ENCODE measurements at regions not wholly inside any gene's neighbourhood (a gene's known extent, or its start where the extent isn't known, plus 50 kb on each side); places are given as distances from the start of the nearest gene placed in this dataset.

DNA sequence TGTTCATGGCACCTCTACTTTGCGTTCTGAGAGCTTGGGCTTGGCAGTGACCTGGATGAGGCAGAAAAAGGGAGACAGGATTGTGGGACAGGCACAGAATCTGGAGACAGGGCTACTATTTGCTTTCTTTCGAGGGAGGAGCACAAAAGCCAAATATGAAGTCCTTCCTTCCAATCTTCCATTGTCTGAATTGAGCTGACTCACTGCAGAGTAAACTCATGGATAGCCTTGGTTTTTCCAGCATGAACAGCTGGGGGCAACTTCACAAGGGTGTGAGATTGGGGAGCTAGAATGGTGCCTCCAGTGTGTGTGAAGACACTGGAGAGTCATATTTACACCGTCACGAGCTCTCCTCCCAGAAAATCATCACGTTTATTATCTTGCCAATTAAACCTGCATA lies 55.6 kb upstream of the NRP1 start:
- no peak for DNase-seq (ENCODE audit: low read depth, low spot score)

DNA sequence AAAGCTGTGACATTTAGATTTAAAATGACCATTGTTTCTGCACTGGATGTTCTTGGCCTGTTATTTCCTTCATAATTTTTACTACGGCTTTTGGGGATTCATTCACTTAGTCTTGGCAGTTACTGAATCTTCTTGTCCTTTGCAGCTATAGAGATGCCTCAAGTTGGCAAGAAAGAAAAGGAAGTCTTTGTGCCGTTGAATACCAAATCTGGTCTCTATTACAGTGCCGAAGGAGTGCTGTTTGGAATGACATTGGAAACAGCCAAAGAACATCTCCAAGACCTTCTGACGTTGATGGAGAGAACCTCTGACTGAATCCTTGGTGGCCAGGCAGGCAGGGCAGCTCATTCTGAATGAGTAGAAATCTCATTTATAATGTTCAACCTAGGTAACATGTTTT lies 54.3 kb upstream of the NRP1 start:
- DNase-seq (ENCODE audit: low read depth, low spot score): no peak

DNA sequence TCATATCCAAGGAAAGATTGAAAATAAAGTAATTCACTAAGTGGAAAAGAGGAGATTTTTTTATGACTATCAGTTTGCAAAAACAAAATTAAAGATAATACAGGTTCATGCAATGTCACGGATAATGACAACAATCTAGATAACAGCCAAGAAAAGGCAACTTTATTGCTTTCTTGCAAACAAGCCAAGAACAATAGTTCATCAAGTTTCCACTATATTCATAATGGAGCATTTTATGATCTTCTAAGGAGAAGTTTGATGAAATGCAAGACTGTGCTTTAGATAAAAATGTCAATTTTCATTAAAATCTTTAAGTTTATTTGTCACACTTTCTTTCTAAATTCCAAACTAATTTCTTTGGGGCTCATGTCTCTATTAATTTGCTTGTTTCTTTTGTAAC lies 53.9 kb upstream of the NRP1 start:
- no peak for DNase-seq (ENCODE audit: low read depth, low spot score)

DNA sequence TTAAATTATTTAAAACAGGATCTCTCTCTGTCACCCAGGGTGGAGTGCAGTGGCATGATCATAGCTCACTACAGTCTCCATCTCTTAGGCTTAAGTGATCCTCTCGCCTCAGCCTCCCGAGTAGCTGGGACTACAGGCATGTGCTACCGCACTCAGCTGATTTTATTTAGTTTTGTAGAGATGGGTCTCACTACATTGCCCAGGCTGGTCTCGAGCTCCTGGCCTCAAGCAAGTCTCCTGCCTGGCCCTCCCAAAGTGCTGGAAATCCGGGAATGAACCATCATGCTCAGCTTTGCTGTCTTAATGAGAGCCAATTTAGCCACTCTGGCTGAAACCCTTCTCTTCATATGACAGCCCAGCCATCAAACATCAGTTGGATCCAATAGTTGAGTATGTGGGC lies 53.3 kb upstream of the NRP1 start:
- DNase-seq (ENCODE audit: low read depth, low spot score): no peak

DNA sequence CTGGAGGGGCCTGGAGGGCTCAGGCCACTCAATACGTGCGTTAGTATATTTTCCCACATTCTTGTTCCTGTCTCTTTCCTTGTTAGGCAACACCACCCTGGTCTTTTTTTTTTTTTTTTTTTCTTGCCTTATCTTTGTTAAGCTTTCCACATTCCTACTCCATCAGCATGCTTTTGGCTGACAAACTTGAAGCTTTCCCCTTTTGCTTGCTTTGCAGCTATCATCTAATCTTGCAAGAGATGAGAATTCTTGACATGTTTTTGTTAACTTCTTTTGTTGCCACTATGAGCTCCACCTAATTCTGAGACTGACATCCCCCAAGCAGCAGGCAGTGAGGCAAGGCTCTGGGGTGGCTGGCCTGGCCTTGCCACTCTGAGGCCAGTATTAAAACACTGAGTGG lies 52.5 kb upstream of the NRP1 start:
- DNase-seq (ENCODE audit: low read depth, low spot score): no peak

DNA sequence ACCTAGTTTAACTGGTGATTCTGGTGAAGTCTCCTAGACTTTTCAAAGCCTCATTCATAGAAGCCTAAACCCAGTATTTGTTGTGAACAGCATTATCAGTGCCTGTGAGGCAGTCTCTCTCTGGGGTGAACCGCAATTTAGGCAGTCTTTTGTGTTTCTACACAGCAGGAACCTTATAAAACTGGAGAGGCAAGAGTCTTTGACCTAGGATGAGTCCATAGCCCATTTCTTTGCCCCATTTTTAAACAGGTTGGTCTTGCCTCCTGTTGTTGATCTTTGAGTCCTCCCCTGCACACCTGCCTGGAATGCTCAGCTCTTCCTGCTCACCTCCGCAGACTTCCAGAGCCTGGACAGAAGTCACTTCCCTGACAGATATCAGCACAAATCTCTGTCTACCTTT lies 51.2 kb upstream of the NRP1 start:
- no peak for DNase-seq (ENCODE audit: low read depth, low spot score)

DNA sequence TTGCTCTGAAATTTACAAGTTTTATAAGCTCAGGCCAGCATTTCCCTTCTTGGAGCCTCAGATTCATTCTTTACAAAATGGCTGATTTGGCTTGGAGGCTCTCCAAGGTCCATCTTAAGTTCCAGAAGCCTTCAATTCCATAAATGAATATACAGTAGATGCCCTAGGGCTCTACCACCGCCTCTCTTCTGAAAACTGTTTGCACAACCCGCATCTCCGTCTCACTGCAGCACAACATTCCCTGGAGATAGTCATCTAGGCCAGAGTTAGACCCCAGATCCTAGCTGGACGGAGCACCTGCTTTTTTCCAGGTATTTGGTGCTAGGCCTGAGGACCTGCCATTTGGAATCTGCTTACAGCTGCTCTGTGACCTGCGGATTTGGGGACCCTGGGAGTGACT lies 50.5 kb upstream of the NRP1 start:
- DNase-seq (ENCODE audit: low read depth, low spot score): no peak
